GM13976 (cell line): ENCODE measurements at regions not wholly inside any gene's neighbourhood (a gene's known extent, or its start where the extent isn't known, plus 50 kb on each side); places are given as distances from the start of the nearest gene placed in this dataset.

Experiments used
- DNase-seq: peaks from one replicate; pipeline ENCODE4 v3.0.0; 2012; ENCODE audit warnings: low spot score
- in situ Hi-C: fragments of 300-500 bp; cut with MboI; formaldehyde crosslinking; loops from one replicate; pipeline ENCODE4 v1.12.0; 2022; ENCODE audit warnings: low sequenced_read_pairs, mixed read lengths, inconsistent platforms; ENCODE audit not compliant: unreplicated experiment
- TF ChIP-seq, protein P1 (sequence below): IDR thresholded peaks from 2 replicates; pipeline ENCODE4 v1.5.1; 2012; ENCODE audit warnings: borderline replicate concordance, mild to moderate bottlenecking; ENCODE audit not compliant: insufficient read depth; ENCODE audit errors: extremely low read depth, missing control alignments, control extremely low read depth

DNA sequence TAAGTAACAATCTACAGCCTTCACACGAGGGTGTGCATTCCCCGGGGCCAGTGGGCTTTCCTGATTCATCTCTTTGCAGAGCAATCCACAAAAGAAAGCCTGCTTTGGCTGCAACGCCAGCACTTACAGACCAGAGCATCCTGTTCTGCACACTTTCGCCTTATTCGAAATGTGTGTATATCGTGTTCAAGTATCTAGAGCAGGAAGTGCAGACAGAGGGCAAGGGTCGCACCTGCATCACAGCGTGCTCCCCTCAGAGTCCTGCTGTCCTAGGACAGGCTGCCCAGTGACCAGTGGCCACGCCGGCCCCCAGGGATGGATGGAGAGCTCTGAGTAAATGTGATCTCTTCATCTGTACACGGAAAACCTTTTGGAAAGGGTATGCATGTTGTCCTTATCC, 264.3 kb downstream of the ZNF516 start:
- TF ChIP-seq, protein P1, sequence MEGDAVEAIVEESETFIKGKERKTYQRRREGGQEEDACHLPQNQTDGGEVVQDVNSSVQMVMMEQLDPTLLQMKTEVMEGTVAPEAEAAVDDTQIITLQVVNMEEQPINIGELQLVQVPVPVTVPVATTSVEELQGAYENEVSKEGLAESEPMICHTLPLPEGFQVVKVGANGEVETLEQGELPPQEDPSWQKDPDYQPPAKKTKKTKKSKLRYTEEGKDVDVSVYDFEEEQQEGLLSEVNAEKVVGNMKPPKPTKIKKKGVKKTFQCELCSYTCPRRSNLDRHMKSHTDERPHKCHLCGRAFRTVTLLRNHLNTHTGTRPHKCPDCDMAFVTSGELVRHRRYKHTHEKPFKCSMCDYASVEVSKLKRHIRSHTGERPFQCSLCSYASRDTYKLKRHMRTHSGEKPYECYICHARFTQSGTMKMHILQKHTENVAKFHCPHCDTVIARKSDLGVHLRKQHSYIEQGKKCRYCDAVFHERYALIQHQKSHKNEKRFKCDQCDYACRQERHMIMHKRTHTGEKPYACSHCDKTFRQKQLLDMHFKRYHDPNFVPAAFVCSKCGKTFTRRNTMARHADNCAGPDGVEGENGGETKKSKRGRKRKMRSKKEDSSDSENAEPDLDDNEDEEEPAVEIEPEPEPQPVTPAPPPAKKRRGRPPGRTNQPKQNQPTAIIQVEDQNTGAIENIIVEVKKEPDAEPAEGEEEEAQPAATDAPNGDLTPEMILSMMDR = no peak
- DNase-seq = no peak
- in situ Hi-C loops = no loop called here

DNA sequence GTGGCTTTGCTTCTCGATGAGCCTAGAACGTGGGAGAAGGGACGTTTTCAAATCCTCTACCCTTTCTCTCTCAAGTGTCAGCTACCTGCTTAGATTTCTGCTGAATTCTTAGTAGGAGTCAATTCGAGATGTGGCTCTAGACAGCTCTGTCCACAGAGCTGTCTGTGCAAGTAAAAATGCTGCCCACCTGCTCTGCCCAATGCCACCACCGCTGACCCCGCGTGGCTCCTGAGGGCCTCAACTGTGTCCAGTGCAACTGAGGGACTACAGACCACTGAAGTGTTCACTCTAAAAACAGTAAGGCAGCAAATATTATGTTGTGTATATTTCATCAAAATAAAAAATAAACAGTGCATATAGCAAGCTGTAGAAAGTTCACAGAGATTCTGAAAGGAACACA, 266.3 kb downstream of the ZNF516 start:
- TF ChIP-seq, protein P1 = no peak
- in situ Hi-C loops = no loop called here

DNA sequence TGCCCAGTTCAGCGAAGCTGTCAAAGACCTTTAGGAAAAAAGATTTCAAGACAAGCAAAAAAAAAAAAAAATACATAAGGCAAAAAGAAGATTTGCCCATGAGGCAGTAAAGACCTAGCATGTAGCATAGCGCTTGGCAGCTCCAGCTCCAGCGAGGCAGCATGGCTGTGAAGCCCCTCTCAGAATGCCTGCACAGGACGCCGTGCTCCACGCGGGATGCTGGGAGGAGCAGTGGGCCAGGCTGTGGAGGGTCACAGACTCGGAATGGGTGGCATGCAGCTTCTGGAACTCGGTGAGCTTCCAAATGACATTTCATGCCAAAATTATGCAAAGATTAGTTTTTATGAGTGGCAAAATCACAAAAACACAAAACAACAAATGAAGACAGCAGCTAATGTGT, 267.3 kb downstream of the ZNF516 start:
- no peak for DNase-seq
- TF ChIP-seq, protein P1 = no peak
- in situ Hi-C loops = no loop called here

More for the DNA sequence above, 266.3 kb downstream of the ZNF516 start:
- DNase-seq = no peak

DNA sequence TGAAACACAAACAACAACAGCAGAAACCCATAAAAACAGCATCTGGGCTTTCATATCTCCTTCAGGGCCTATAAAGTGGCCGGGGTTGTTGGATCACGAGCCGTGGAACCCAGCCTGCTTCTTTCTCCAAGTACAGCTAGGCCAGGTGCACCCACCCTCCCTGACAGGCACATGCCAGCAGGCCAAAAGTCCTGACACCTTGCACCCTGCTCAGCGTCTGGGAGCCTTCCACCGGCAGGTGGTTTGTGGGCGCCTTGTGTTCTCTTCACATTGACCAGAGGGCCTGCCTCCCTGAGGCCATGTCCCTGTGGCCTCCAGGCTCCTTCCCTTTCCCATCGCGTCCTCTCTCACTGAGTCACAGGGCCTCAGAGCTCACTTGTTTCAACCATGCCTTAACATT, 271.6 kb downstream of the ZNF516 start:
- no peak for DNase-seq
- TF ChIP-seq, protein P1 = no peak
- in situ Hi-C loops = no loop called here

DNA sequence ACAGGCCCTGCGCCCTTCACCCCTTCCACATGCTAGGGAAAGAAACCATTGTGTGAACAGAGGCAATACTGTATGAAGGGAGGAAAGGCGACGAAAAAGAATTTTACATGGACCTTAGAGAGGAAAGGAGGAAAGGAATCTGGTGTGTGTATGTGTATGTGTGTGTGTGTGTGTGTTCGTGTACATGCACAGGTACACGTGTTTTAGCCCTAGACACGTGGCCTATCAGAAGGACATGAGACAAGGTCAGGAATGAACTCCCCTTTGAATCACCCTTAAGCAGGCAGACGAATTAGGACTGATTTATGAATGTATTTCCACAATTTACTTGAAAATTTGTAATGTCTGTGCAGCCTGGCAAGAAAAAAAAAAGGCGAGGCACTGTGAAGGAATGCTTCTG, 276.0 kb downstream of the ZNF516 start:
- DNase-seq = no peak
- TF ChIP-seq, protein P1 = no peak
- in situ Hi-C loops = no loop called here

DNA sequence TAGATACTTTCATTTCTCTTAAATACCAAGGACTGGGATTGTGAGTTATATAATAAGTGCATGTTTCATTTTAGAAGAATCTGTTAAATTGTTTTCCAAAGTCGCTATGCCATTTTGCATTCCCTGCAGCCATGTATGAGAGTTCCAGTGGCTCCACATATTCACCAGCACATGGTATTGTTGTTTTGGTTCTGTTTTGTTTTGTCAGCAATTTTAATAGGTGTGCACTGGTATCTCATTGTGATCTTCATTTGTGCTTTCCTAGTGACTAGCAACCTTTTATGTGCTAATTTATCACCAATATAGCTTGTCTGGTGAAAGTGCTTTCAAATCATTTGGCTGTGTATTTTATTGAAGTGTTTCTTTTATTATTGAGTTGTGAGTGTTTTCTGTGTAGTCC, 278.9 kb downstream of the ZNF516 start:
- in situ Hi-C loops = no loop called here
- DNase-seq = no peak
- TF ChIP-seq, protein P1 = no peak

DNA sequence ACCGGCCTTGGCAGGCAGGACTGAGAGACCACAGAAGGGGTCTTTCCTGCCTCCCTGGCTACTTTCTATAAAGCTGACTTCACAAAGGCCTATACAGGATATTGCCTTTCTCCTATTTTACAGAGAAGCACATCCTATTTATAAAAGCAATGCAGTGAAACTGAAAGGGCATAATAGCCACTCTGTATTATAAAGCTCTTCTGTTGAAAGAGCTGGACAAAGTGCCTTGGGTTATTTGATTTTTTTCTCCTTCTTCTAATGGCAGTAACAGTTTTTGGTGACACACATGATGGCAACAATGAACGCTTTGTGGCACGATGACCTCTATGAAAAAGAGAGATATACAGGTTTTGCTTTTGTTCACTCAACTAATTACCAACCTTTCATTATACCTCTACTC, 281.1 kb downstream of the ZNF516 start:
- DNase-seq = no peak
- TF ChIP-seq, protein P1 = no peak
- in situ Hi-C loops = no loop called here
